ENCODE measurements at regions not wholly inside any gene's neighbourhood (a gene's known extent, or its start where the extent isn't known, plus 50 kb on each side); places are given as distances from the start of the nearest gene placed in this dataset.

- no peak for TF ChIP-seq POLR2A (IDR thresholded peaks at IDR 0.05)
- intact Hi-C loops (cut with DNase I; ENCODE audit: low total_unique reads): no loop called here
- H3K27ac ChIP-seq: no peak overlapping the region
- no peaks in the 10 kb centered on the region for H3K27me3 ChIP-seq (replicated peaks in 1 of 7)
- no peak overlapping the region for H3K4me3 ChIP-seq
- H3K9me3 ChIP-seq: no peaks in the 10 kb centered on the region
- 10 to 31% (median 23%) methylated on average over 6 of the region's 6 CpGs for WGBS, 5 donors
- no peaks in the 10 kb centered on the region for H3K36me3 ChIP-seq
- no peak for DNase-seq
- H3K4me1 ChIP-seq: no peaks in the 10 kb centered on the region
Measured at GRCh38 chr5:160926428-160926827, 74.4 kb upstream of the ATP10B start.

GRCh38 chr5:160925281-160925680, 73.3 kb upstream of the ATP10B start:
- no peaks in the 10 kb centered on the region for H3K27me3 ChIP-seq (replicated peaks in 1 of 7)
- DNase-seq: no peak
- H3K4me1 ChIP-seq: no peaks in the 10 kb centered on the region
- TF ChIP-seq CTCF (IDR thresholded peaks at IDR 0.05 in 8 of 11, conservative IDR thresholded peaks at IDR 0.05 in 3 of 11) (no peak), POLR2A (IDR thresholded peaks at IDR 0.05) (no peak), POLR2AphosphoS5 (IDR thresholded peaks at IDR 0.05) (no peak)
- no peaks in the 10 kb centered on the region for H3K9me3 ChIP-seq
- 60 to 73% (median 66%) methylated on average over 6 of the region's 6 CpGs for WGBS, 5 donors
- H3K36me3 ChIP-seq: no peaks in the 10 kb centered on the region
- H3K4me3 ChIP-seq: no peak overlapping the region
- no peak overlapping the region for H3K27ac ChIP-seq
- intact Hi-C loops (cut with DNase I; ENCODE audit: low total_unique reads): no loop called here

GRCh38 chr5:160923936-160924710, 72.1 kb upstream of the ATP10B start:
- Histone ChIP-seq H3K27me3 (replicated peaks in 1 of 7) (no peaks in the 10 kb centered on the region), H3K27ac (no peak overlapping the region), H3K4me3 (no peak overlapping the region), H3K36me3 (no peaks in the 10 kb centered on the region), H3K9me3 (no peaks in the 10 kb centered on the region), H3K4me1 (no peaks in the 10 kb centered on the region)
- no peak for DNase-seq
- WGBS, 5 donors: 73 to 89% (median 88%) methylated on average over 6 of the region's 6 CpGs
- TF ChIP-seq CTCF (IDR thresholded peaks at IDR 0.05 in 8 of 11, conservative IDR thresholded peaks at IDR 0.05 in 3 of 11) (no peak), POLR2AphosphoS5 (IDR thresholded peaks at IDR 0.05) (no peak), POLR2A (IDR thresholded peaks at IDR 0.05) (no peak)
- intact Hi-C loops (cut with DNase I; ENCODE audit: low total_unique reads): no loop called here

GRCh38 chr5:160923411-160923810, 71.4 kb upstream of the ATP10B start:
- 73 to 83% (median 76%) methylated on average over 7 of the region's 7 CpGs for WGBS, 5 donors
- H3K4me3 ChIP-seq: no peak overlapping the region
- no peak for DNase-seq
- intact Hi-C loops (cut with DNase I; ENCODE audit: low total_unique reads): no loop called here
- H3K4me1 ChIP-seq: no peaks in the 10 kb centered on the region
- no peaks in the 10 kb centered on the region for H3K9me3 ChIP-seq
- no peaks in the 10 kb centered on the region for H3K36me3 ChIP-seq
- H3K27ac ChIP-seq: no peak overlapping the region
- no peaks in the 10 kb centered on the region for H3K27me3 ChIP-seq (replicated peaks in 1 of 7)
- TF ChIP-seq CTCF (IDR thresholded peaks at IDR 0.05 in 8 of 11, conservative IDR thresholded peaks at IDR 0.05 in 3 of 11) (no peak), POLR2A (IDR thresholded peaks at IDR 0.05) (no peak), POLR2AphosphoS5 (IDR thresholded peaks at IDR 0.05) (no peak)

Measured in spleen (tissue), 11 donors.